HCT116 (cell line): ENCODE measurements at regions not wholly inside any gene's neighbourhood (a gene's known extent, or its start where the extent isn't known, plus 50 kb on each side); places are given as distances from the start of the nearest gene placed in this dataset.

Experiments used
- ATAC-seq: fragments of 200-7000 bp; cut with Tn5 transposase; 2 replicates; pipeline ENCODE4 v1.9.1; 2020; ENCODE audit warnings: mild to moderate bottlenecking, moderate library complexity
- BruUV-seq: library from RNA; stranded (reverse); fragments of 400-500 nt; replicated peaks from 2 replicates; lab custom pipeline; 2021; lab: Mats Ljungman, UMichigan
- CTCF ChIA-PET: fragments of 300-600 bp; sonication (Branson Sonifier 250); formaldehyde crosslinking; loops from one replicate; lab custom pipeline; 2021; ENCODE audit warnings: antibody characterized with exemption; lab: Charles Lee
- POLR2A ChIA-PET: fragments of 300-600, 350-600 bp; sonication (Branson Sonifier 250); formaldehyde crosslinking; loops from one replicate; lab custom pipeline; 2021; ENCODE audit warnings: antibody characterized with exemption; lab: Charles Lee
- RAD21 ChIA-PET, 2 experiments: fragments of 300-600 bp; sonication (Branson Sonifier 250); formaldehyde crosslinking; loops; one replicate each; lab custom pipeline; 2023; ENCODE audit warnings: low total read pairs in 2 of 2; ENCODE audit not compliant: uncharacterized antibody in 2 of 2, unreplicated experiment in 2 of 2, low non-redundant PET in 1 of 2; lab: Charles Lee
- DNase-seq: peaks from one replicate; pipeline ENCODE4 v3.0.0-alpha.2; 2010; ENCODE audit warnings: low read depth, low spot score
- H2AFZ ChIP-seq: fragments of 200-600 bp; shearing (Covaris generic), sonication (generic); 2 replicates; pipeline ENCODE4 v1.6.1; 2017; ENCODE audit warnings: low read depth, mixed run types, mixed read lengths, antibody characterized with exemption, low read length; ENCODE audit not compliant: poor library complexity, severe bottlenecking
- H3K27ac ChIP-seq: 2 replicates; pipeline ENCODE4 v1.5.1; 2012; ENCODE audit warnings: low read depth, low read length
- H3K27me3 ChIP-seq: fragments of 200-600 bp; sonication (generic); 2 replicates; pipeline ENCODE4 v1.6.1; 2016; ENCODE audit warnings: mixed run types, low read length, mixed read lengths; ENCODE audit not compliant: insufficient read depth
- H3K36me3 ChIP-seq, 2 experiments: fragments of 200-500 bp in 1 of 2; fragments of 200-600 bp in 1 of 2; sonication (Bioruptor generic) in 1 of 2; sonication (generic) in 1 of 2; 2 replicates each; pipeline versions ENCODE4 v1.5.1 to v1.6.1; 2014 to 2016; ENCODE audit warnings: low read length in 2 of 2, inconsistent platforms in 1 of 2, mixed read lengths in 1 of 2, mixed run types in 1 of 2; ENCODE audit not compliant: insufficient read depth in 2 of 2, control insufficient read depth in 1 of 2
- H3K4me1 ChIP-seq, 2 experiments: fragments of 200-600 bp in 1 of 2; sonication (generic) in 1 of 2; 2 replicates each; pipeline versions ENCODE4 v1.5.1 to v1.6.1; 2012 to 2017; ENCODE audit warnings: low read length in 2 of 2, inconsistent platforms in 1 of 2, mild to moderate bottlenecking in 1 of 2, mixed read lengths in 1 of 2, mixed run types in 1 of 2, moderate library complexity in 1 of 2; ENCODE audit not compliant: insufficient read depth in 2 of 2, control insufficient read depth in 1 of 2
- H3K4me2 ChIP-seq: fragments of 200-600 bp; sonication (generic); 2 replicates; pipeline ENCODE4 v1.6.1; 2017; ENCODE audit warnings: mixed run types, low read length, mixed read lengths
- H3K4me3 ChIP-seq, 2 experiments: fragments of 200-600 bp in 1 of 2; sonication (generic) in 1 of 2; replicated peaks in 1 of 2; 2 replicates each; pipeline ENCODE4 v1.5.1; 2011 to 2016; ENCODE audit warnings: low read length in 2 of 2, control low read depth in 1 of 2, low read depth in 1 of 2, mild to moderate bottlenecking in 1 of 2, mixed read lengths in 1 of 2, mixed run types in 1 of 2
- H3K79me2 ChIP-seq: fragments of 200-600 bp; sonication (generic); 2 replicates; pipeline ENCODE4 v1.6.1; 2017; ENCODE audit warnings: mild to moderate bottlenecking, mixed run types, low read length, moderate library complexity, mixed read lengths; ENCODE audit not compliant: insufficient read depth
- H3K9ac ChIP-seq: fragments of 200-600 bp; sonication (generic); 2 replicates; pipeline ENCODE4 v1.6.1; 2016; ENCODE audit warnings: low read length, mixed read lengths
- H3K9me2 ChIP-seq: fragments of 200-600 bp; sonication (generic), shearing (Covaris generic); 2 replicates; pipeline ENCODE4 v1.6.1; 2017; ENCODE audit warnings: mixed run types, mild to moderate bottlenecking, moderate library complexity; ENCODE audit not compliant: insufficient read depth
- H3K9me3 ChIP-seq, 2 experiments: fragments of 200-500 bp in 1 of 2; fragments of 200-600 bp in 1 of 2; sonication (Bioruptor generic) in 1 of 2; sonication (generic) in 1 of 2; 2 replicates each; pipeline ENCODE4 v1.6.1; 2014 to 2017; ENCODE audit warnings: low read length in 2 of 2, mixed read lengths in 2 of 2, inconsistent platforms in 1 of 2, low read depth in 1 of 2, mild to moderate bottlenecking in 1 of 2, mixed run types in 1 of 2, moderate library complexity in 1 of 2; ENCODE audit not compliant: control insufficient read depth in 1 of 2, insufficient read depth in 1 of 2
- H4K20me1 ChIP-seq: fragments of 200-600 bp; sonication (generic), shearing (Covaris generic); 2 replicates; pipeline ENCODE4 v1.6.1; 2017; ENCODE audit warnings: mixed run types, mild to moderate bottlenecking, moderate library complexity; ENCODE audit not compliant: insufficient read depth
- CBX3 ChIP-seq: IDR thresholded peaks from 2 replicates; pipeline ENCODE4 v1.6.1; 2012; ENCODE audit warnings: low read depth
- CEBPB ChIP-seq: IDR thresholded peaks from 2 replicates; pipeline ENCODE4 v1.6.1; 2012; ENCODE audit warnings: low read depth
- EGR1 ChIP-seq: IDR thresholded peaks from 2 replicates; pipeline ENCODE4 v1.6.1; 2012; ENCODE audit warnings: low read depth
- ELF1 ChIP-seq: IDR thresholded peaks from 2 replicates; pipeline ENCODE4 v1.6.1; 2012; ENCODE audit warnings: low read depth, borderline replicate concordance
- EZH2phosphoT487 ChIP-seq: fragments of 200-600 bp; IDR thresholded peaks from 2 replicates; pipeline ENCODE4 v1.6.1; 2018; ENCODE audit warnings: antibody characterized with exemption, borderline replicate concordance
- FOSL1 ChIP-seq: IDR thresholded peaks from 2 replicates; pipeline ENCODE4 v1.6.1; 2012; ENCODE audit warnings: low read depth
- MAX ChIP-seq: IDR thresholded peaks from 2 replicates; pipeline ENCODE4 v1.6.1; 2012
- POLR2AphosphoS5 ChIP-seq: IDR thresholded peaks from 2 replicates; pipeline ENCODE4 v1.6.1; 2011; ENCODE audit warnings: mild to moderate bottlenecking, low read depth, low read length, moderate library complexity
- RAD21 ChIP-seq: IDR thresholded peaks from 2 replicates; pipeline ENCODE4 v1.6.1; 2012; ENCODE audit warnings: low read depth, mild to moderate bottlenecking
- SP1 ChIP-seq: IDR thresholded peaks from 2 replicates; pipeline ENCODE4 v1.6.1; 2012; ENCODE audit warnings: low read depth
- SRF ChIP-seq: IDR thresholded peaks from 2 replicates; pipeline ENCODE4 v1.6.1; 2012; ENCODE audit warnings: low read depth
- TCF7L2 ChIP-seq: IDR thresholded peaks from 2 replicates; pipeline ENCODE4 v1.7.0; 2011; ENCODE audit warnings: borderline replicate concordance, inconsistent platforms; ENCODE audit not compliant: insufficient read depth, insufficient read length; ENCODE audit errors: extremely low read depth
- ZFX ChIP-seq: fragments of 450-650 bp; IDR thresholded peaks from 2 replicates; pipeline ENCODE4 v1.6.1; 2017
- intact Hi-C: fragments of 100-400 bp; cut with micrococcal nuclease; formaldehyde crosslinking; loops from 2 replicates; pipeline ENCODE4 v1.10.0; 2022
- TF ChIP-seq, protein P1 (sequence below), 3 experiments: fragments of 200-600 bp in 1 of 3; sonication (generic) in 1 of 3; IDR thresholded peaks in 2 of 3; conservative IDR thresholded peaks in 1 of 3; 2 replicates each; pipeline ENCODE4 v1.5.1; 2012 to 2017; ENCODE audit warnings: low read depth in 2 of 3, low read length in 2 of 3, antibody characterized with exemption in 1 of 3, borderline replicate concordance in 1 of 3, control low read depth in 1 of 3, mild to moderate bottlenecking in 1 of 3, mixed read lengths in 1 of 3, mixed run types in 1 of 3, moderate library complexity in 1 of 3; ENCODE audit not compliant: insufficient read depth in 1 of 3

DNA sequence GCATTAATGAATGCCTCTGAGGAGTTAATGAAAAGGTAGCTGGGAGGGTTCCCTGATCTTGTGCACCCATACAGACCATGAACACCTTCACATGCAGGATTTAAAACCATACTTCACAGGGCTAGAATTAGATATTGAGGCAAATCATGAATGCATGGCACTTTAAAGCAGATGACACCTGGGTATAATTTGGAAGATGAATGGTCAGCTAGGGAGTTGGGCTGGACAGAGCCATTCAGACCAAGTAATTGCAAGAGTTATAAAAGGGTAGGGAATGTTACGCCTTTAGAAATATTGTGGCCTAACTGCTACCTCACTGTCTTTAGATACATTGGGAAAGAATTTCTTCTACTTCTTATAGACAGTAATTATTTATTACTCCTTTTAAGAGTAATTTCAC lies 89.1 kb upstream of the ZNF827 start:
- DNase-seq (no peak), ATAC-seq (no peak)
- CTCF ChIA-PET, result no interaction called here
- H4K20me1 ChIP-seq, result no peaks in the 10 kb centered on the region
- H3K4me3 ChIP-seq, result no peak overlapping the region
- no peak overlapping the region for H3K27ac ChIP-seq
- no peaks in the 10 kb centered on the region for H3K27me3 ChIP-seq
- no peaks in the 10 kb centered on the region for H3K79me2 ChIP-seq
- H3K4me2 ChIP-seq, result no peak overlapping the region
- RAD21 ChIA-PET, result no interaction called here
- no peaks in the 10 kb centered on the region for H3K9me3 ChIP-seq
- H3K9me2 ChIP-seq, result no peaks in the 10 kb centered on the region
- no TSS peak for BruUV-seq
- intact Hi-C loops, result no loop called here
- H3K36me3 ChIP-seq, result no peaks in the 10 kb centered on the region
- TF ChIP-seq ELF1 (no peak), EZH2phosphoT487 (no peak)
- TF ChIP-seq, protein P1, sequence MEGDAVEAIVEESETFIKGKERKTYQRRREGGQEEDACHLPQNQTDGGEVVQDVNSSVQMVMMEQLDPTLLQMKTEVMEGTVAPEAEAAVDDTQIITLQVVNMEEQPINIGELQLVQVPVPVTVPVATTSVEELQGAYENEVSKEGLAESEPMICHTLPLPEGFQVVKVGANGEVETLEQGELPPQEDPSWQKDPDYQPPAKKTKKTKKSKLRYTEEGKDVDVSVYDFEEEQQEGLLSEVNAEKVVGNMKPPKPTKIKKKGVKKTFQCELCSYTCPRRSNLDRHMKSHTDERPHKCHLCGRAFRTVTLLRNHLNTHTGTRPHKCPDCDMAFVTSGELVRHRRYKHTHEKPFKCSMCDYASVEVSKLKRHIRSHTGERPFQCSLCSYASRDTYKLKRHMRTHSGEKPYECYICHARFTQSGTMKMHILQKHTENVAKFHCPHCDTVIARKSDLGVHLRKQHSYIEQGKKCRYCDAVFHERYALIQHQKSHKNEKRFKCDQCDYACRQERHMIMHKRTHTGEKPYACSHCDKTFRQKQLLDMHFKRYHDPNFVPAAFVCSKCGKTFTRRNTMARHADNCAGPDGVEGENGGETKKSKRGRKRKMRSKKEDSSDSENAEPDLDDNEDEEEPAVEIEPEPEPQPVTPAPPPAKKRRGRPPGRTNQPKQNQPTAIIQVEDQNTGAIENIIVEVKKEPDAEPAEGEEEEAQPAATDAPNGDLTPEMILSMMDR (IDR thresholded peaks at IDR 0.05 in 2 of 3, conservative IDR thresholded peaks at IDR 0.05 in 1 of 3; ENCODE audit: borderline replicate concordance in 1 of 3, insufficient read depth in 1 of 3, low read depth in 2 of 3, low read length in 2 of 3), result no peak
- H3K4me1 ChIP-seq, result peaks cover 0 to 6% of the 10 kb centered on the region in 2 experiments; a peak in 3 of 4 replicates
- no peak overlapping the region for H2AFZ ChIP-seq
- no peak overlapping the region for H3K9ac ChIP-seq
- POLR2A ChIA-PET, result no interaction called here

DNA sequence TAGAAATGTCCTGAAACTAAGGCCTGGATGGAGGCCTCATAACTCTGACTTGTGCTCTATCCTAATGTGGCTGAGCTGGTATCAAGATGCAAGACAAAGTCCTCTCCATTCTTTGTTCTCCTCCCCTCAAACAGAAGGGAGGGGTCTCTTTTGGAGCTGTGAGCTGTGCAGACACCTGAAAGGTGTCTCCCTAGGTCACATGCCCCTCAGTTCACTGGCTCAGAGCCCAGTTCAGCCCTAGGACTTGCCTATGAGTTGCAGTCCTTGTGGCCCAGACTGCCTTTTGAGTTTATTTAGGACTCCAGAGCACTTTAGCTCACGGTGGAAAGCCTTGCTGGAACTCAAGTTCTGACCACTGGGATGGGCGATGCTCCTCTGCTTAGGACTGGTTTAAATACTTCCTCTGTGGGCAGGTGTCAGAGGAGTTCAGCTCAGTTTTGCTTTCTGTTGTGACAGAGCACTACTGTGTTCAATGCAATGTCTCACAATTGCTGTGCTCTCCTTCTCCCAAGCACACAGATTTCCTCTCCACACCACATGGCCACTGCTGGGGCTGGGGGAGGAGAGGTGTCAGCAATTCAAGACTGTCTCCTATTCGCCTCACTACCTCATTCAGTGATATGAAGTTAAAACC lies 84.8 kb upstream of the ZNF827 start:
- Histone ChIP-seq H3K79me2 (no peaks in the 10 kb centered on the region), H2AFZ (no peak overlapping the region), H3K9me2 (no peaks in the 10 kb centered on the region), H3K27ac (no peak overlapping the region), H3K9me3 (no peaks in the 10 kb centered on the region), H4K20me1 (no peaks in the 10 kb centered on the region), H3K4me1 (no peaks in the 10 kb centered on the region), H3K27me3 (no peaks in the 10 kb centered on the region), H3K9ac (no peak overlapping the region), H3K4me2 (no peak overlapping the region), H3K36me3 (no peaks in the 10 kb centered on the region), H3K4me3 (no peak overlapping the region)
- ATAC-seq (no peak), DNase-seq (no peak)
- CTCF ChIA-PET, result no interaction called here
- POLR2A ChIA-PET, result no interaction called here
- TF ChIP-seq RAD21 (no peak), TCF7L2 (no peak), MAX (no peak), FOSL1 (no peak), SRF (no peak), EZH2phosphoT487 (no peak), CBX3 (no peak), SP1 (no peak), ZFX (no peak), EGR1 (no peak), POLR2AphosphoS5 (no peak), ELF1 (no peak), CEBPB (no peak)
- TF ChIP-seq, protein P1 (IDR thresholded peaks at IDR 0.05 in 2 of 3, conservative IDR thresholded peaks at IDR 0.05 in 1 of 3; ENCODE audit: borderline replicate concordance in 1 of 3, insufficient read depth in 1 of 3, low read depth in 2 of 3, low read length in 2 of 3), result no peak
- no TSS peak for BruUV-seq
- intact Hi-C loops, result no loop called here
- RAD21 ChIA-PET, result no interaction called here
